HG03175 (cell line): ENCODE measurements at regions not wholly inside any gene's neighbourhood (a gene's known extent, or its start where the extent isn't known, plus 50 kb on each side); places are given as distances from the start of the nearest gene placed in this dataset.

Experiments used
- ATAC-seq: cut with Tn5 transposase; IDR thresholded peaks from one replicate; pipeline ENCODE4 v1.9.1; 2021; ENCODE audit warnings: mild to moderate bottlenecking, moderate library complexity; ENCODE audit not compliant: unreplicated experiment

DNA sequence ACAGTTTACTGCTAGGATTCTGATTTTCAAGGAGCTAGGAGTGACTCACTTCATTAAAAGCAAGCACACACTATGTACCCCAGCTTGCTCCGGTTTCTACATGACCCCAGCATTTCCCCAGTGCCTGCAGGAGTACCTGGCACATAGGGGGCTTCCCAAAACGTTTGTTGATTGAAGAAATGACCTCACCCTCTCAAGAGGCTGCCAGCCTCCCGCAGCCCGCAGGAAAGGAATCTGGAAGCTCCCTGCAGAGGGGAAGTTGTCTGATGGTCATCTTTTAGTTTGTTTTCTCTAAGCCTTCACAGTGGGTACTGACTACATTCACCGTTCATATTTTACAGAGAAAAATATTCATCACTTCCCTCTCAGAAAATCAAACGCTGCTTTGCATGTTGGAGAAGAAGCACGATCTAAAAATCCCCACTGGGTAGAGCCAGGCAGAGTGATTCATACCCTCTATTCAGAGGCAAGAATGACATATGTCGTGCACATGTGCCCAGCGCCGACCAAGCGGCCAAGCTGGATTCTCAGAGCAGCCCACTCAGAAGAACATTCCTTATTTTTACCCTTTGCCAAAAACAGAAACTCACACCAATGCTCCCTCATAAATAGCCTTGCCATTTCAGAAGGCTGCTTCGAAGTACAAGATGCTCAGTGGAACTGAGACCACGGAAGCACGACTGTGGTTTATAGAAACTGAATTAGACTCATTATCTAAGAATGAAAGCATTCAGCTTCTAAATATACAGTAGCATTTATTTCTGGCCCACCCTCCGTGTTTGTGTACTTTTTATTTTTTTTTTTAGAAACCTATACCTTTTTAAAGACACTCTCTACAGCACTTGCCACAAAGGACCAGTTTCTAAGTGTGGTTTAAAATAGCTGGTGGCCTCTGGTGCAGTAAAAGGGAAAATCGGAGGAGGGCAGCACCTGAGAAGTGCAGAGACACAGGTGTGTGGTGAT lies 143.2 kb downstream of the MIS18A start:
- peak; percentile 59 for ATAC-seq

DNA sequence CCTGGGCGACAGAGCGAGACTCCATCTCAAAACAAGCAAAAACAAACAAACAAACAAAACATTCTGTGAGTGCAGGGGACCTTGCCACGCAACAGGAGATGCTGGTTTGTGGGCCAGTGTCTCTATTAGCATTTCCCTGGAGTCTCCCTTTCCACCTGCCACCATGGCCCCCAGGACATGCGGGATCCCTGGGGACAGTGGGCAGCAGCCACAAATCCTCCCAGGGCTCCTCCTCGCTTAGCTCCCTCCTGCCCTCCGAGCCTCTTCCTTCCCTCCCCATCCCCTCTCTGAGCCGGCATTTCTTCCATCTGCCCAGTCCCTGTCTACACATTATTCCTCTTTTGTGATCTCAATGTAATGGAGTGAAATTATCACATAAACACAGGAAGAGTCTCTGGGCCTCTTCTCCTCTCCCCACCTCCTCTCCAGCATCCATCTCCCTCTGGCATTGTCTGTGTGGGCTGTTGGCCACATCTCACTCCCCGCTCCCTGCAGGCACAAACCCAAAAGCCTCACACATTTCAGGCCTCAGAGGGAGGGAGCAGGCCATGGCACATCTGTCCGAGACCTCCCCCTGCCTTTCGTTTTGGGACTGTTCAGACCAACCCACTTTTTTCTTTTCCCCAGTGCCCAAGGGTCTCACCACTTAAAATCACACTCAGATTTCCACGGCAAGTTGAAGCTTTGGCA lies 144.3 kb downstream of the MIS18A start:
- no peak for ATAC-seq

- no peak for ATAC-seq
These were observed 146.0 kb downstream of the MIS18A start for GRCh38 chr21:32132881-32133280.

DNA sequence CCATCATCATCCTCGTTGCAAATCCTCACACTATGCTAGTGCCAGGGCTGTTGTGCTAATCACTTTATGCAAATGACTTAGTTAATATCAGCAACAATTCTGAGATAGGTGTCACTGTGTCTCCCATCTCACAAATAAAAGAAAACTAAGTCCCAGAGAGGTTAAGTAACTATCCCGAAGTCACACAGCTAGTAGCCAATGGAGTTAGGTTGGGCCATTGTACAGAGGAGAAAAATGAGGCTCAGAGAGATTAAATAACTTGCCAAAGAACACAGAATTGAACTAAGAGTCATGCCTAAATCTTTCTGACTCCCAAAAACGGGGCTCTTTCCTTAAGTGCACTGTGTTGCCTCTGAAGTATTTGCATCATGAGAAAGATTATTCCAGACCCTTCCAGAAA lies 146.4 kb downstream of the MIS18A start:
- no peak for ATAC-seq

DNA sequence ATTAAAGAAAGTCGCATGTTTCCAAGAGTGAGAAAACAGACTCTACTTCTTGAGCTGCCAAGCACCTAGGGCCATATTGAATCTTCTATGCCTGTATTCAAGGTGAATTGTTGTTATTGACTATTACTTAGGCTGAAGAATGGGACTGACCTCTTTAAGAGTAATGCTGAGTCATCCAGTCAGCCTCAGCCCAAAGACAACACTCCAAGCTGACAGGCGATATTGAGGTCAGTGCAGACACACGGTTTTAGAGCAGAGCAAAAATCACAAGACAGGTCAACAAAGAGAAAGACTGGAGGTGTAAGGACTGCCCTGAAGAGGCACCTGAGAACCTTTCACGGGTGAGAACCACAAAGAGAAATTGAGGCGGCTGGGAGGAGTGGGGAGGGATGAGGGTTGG lies 146.9 kb downstream of the MIS18A start:
- ATAC-seq = no peak

DNA sequence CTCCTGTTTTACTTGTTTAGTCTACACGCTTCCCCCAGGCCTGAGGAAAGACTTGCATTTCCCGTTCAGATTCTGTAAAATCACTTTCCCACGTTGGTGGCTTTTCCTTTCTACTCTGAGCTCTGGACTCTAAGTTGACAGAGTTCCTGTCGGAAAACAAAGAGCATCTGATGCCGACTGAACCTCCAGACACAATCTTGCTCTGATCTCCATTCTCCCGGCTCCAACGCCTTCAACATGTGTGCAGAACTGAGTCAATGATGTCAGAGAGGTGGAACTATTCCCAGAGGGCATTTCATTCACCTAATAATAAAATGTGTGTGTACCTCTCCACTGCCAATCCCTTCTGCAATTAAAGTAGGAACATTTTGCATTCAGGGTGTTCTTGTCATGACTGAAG lies 147.7 kb downstream of the MIS18A start:
- no peak for ATAC-seq

GRCh38 chr21:32130031-32130891 lies 148.6 kb downstream of the MIS18A start:
- no peak for ATAC-seq

DNA sequence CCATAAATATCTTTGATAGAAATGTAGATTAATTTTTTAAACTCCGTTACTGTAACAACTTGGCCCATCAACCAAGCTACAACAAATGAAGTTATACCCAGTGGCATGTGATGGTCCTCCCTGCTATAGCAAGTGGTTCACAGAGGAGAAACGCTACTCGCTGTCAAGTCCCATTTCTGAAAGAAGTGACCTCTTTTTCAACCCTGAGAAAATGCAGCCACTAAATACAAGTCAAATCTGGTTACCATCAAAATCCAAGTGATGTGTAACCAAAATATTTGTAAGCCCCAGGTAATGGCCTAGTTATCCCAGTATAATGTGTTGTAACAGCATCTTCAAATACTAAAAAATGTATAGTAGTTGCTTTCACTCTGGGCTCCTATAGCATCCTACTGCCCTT lies 151.8 kb downstream of the MIS18A start:
- ATAC-seq = no peak

- no peak for ATAC-seq
These were observed 156.8 kb downstream of the MIS18A start for GRCh38 chr21:32122082-32122481.

- no peak for ATAC-seq
These were observed 158.6 kb downstream of the MIS18A start for GRCh38 chr21:32120230-32120629.

DNA sequence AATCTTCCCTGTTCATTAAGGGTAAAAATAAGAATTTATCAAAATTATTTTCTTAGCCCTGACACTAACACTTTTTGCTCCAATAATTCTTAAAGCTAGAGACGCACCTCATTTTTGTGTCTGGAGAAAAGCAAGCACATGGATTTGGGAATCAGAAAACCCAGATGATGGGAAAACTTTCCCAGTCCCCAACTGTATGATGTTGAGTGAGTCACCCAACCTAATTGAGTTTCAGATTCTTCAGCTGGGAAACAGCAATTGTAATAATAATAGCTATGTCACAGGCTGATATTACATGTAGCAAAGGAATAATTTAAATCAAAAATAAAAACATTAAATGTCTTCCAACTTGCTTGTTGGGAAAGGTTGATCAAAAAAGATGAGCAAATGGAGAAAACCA lies 159.0 kb downstream of the MIS18A start:
- no peak for ATAC-seq

GRCh38 chr21:32119389-32119788 lies 159.5 kb downstream of the MIS18A start:
- ATAC-seq = no peak

- ATAC-seq = no peak
These were observed 164.3 kb downstream of the MIS18A start for GRCh38 chr21:32114419-32115035.

DNA sequence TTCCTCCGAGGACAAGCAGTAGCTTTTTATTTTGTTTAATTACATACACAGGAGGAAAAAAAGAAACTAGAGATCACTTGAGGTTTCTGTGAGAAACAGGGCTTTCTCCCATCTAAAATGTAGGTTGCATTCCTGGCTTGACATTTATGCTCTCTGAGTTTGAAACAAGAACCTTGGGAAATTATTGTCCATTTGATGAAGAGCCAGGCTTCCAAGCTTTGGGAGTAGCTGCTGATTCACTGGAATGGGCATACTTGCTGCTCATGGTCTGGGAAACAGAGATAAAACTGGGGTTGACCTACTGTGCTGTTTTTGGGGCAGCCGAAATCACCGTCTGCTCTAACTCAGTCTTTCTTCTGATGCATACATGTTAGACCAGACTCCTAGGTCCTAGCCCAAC lies 165.4 kb downstream of the MIS18A start:
- ATAC-seq = no peak

GRCh38 chr21:32112195-32112594 lies 166.7 kb downstream of the MIS18A start:
- ATAC-seq = no peak

GRCh38 chr21:32108566-32108965 lies 170.3 kb downstream of the MIS18A start:
- ATAC-seq = no peak

GRCh38 chr21:32103361-32103760 lies 175.5 kb downstream of the MIS18A start:
- no peak for ATAC-seq

- ATAC-seq = no peak
These were observed 176.4 kb downstream of the MIS18A start for GRCh38 chr21:32102426-32102825.

GRCh38 chr21:32101277-32101676 lies 177.6 kb downstream of the MIS18A start:
- ATAC-seq = no peak

DNA sequence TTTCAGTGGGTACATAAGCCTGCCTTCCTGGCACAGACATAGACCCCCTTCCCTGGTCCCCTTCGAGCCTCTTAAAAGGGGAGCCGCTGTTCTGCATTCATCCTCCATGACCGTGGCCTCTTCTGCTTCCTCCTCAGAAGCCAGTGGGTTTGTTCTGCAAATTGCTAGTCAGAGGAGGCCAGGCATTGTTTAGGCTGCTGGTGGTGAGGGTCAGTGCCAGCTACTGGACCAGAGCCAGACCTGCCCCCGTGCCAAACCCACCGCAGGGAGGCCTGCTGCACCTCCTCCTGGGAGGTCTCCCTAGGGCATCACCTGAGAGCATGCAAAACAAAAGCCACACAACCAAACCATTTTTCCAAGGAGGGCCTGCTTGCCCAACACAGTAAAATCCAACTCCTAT lies 178.4 kb downstream of the MIS18A start:
- no peak for ATAC-seq
